HG03196 (cell line): ENCODE measurements at regions not wholly inside any gene's neighbourhood (a gene's known extent, or its start where the extent isn't known, plus 50 kb on each side); places are given as distances from the start of the nearest gene placed in this dataset.
"Not testable (repeated sequence)": the region's sequence is repeated elsewhere in the genome, so short reads cannot be mapped to it uniquely, and the experiment has no call there.

Experiments used
- ATAC-seq: cut with Tn5 transposase; IDR thresholded peaks from one replicate; pipeline ENCODE4 v1.9.1; 2021; ENCODE audit not compliant: unreplicated experiment

DNA sequence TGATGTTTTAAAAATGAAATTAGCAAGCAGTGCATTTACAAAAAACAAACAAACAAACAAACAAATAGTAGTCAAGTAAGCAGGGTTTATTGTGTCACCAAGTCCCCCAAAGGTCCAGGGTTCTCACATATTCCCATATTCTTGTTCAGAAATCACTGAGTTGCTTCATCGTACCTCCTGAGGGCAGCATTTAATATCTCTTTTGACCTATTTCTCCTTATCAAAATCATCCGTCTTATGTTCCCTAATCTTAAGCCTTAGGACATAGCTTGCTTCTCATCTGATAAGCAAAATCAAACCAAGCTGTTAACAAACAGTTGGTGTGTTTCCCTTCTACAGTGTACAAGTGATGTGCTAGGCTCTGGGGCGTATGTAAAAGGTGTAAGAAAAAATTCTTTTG is 109.5 kb upstream of the MAN2A1 start:
- ATAC-seq, result no peak

DNA sequence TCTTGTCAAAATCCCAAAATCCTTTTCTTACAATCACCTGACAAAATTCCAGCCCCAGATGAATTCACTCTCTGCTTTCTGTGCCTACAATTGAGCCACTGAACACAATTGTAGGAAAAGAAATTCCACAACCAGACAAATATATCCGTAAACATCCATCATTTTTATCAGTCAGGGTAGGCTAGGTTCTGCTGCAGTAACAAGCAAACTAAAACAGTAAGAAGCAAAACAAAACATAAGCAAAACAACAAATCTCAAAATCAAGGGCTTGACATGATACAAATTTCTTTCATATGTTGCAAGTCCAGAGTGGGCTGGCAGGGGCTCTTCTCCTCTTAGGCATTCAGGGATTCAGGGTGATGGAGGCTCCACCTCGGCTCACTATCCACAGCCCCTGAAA is 114.2 kb upstream of the MAN2A1 start:
- no peak for ATAC-seq

DNA sequence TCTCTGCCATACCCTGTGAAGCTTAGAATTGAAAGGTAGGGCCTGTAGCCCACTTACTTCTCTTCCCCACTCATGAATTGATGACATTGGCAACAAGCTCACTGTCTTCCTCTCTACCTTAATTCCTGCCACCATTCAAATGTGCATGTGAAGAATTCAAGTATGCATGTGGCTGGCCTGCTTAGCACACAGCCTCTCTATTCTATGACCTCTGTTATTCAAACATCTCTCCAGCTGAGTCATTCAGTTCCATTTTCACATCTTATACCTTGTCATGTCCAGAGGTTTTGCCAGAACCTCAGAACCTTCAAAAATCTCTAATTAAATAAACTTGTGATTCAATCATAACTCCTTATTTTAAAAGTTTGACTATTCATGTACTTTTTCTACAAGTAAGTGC is 114.7 kb upstream of the MAN2A1 start:
- no peak for ATAC-seq

DNA sequence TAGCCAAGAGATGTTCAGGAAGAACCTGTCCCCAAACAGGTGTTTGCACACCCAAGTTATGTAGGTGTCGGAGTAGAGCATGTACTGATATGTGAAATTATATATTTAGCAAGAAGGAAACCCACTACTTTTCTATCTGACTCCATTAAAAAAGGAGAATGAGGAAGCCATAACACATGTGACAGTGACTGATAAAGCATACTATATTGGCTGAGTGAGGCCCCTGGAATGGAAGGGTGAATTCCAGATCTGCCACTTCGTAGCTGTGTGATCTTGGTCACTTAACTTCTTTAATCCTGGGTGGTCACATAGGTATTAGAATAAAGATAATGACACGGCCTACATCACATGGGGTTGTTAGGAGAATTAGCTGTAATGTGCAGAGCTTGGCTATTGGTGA is 116.0 kb upstream of the MAN2A1 start:
- no peak for ATAC-seq

DNA sequence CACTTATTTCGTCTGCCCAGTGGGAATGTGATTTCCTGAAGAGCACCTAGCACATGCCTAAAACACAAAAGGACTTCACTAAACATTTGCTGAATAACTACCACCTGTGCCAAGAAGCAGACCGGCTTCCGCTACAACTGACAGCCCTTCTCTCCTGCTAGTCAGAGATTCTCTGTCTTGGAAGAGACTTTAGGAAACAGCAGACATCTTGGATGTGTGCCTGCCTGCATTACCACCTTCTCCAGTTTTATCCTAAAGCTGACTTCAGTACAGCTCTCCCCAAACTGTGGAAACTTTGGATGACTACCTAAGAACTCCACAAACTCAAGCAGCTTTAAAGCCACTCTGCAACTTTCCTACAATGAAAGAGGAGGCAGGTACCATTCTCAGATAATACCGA is 116.5 kb upstream of the MAN2A1 start:
- no peak for ATAC-seq

DNA sequence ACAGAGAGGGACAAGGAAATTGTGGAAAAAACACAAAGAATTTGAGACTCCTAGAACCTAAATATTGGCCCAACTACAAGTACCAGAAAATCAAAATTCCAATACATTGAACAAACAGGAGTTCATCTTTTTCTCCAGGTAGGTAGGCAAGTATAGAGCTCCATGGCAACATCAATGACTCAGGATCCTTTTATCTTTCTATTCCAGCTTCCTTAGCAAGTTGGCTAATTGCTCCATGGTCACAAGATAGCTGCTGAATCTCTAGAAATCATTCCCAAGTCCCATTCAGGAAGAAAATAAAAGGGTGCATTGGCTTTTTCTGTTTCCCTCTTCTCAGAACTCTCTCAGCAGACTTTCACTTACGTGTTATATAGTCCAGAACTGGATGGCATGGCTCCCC is 117.9 kb upstream of the MAN2A1 start:
- ATAC-seq, result no peak

DNA sequence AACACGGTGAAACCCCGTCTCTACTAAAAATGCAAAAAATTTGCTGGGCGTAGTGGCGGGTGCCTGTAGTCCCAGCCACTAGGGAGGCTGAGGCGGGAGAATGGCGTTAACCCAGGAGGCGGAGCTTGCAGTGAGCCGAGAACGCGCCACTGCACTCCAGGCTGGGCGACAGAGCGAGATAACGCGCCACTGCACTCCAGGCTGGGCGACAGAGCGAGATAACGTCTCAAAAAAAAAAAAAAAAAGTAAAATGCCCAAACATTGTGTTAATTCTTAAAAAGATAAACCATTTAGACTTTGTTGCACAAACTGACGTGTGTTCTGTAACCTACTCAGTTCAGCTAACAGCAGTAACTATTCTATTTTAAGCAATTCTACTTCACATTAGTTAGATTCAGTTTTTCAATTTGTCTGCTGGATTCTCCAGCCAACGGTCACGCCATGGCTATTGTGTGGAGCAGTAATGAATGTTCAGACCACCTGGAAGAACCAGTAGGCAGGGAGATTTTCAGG is 119.3 kb upstream of the MAN2A1 start:
- ATAC-seq, result no peak

DNA sequence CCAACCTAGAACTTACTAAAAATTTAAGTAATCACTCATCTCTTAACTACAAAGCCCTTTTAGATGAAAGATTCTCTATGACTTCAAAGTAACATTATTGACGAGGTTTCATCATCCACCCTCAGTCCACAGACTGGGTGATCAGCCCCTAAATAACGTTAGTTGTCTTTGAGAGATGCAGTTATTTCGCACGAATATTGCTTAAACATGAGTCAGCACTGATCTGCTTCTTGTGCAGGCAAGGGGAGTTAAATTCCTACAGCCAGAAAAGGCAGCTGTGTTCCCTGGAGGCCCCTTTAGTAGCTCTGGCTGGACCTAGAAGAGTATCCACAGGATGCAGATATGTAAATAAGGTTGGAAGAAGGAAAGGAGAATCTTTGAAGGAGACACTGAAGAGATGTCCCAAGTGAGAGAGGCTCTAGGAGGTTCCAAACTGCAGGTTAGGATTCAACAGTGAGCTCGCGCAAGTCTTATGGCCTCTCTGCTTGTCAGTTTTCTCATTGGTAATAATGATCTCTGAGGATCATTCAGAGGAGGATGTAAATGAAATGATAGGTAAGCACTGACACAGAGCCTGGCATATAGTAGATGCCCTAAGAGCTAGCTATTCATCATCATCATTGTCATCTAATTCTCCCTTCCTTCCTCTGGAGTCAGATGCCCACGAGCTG is 122.2 kb upstream of the MAN2A1 start:
- no peak for ATAC-seq

DNA sequence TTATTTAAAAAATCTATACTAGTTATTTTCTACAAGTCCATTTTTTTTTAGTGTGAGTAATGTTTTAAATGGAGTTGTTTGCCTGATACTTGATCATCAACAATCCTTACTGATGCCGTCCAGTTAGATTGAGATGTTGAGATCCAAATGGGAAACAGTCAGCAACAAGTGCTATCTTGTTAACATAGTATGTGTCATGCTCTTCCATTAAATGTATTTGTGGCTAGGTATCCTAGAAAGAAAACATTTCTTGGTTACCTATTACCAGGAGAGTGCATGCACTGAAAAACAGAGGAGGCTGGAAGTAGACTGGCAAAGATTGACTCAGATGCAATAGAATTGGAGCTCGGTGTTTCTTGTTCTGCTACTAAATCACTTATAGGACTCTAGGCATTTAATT is 123.4 kb upstream of the MAN2A1 start:
- ATAC-seq, result no peak

DNA sequence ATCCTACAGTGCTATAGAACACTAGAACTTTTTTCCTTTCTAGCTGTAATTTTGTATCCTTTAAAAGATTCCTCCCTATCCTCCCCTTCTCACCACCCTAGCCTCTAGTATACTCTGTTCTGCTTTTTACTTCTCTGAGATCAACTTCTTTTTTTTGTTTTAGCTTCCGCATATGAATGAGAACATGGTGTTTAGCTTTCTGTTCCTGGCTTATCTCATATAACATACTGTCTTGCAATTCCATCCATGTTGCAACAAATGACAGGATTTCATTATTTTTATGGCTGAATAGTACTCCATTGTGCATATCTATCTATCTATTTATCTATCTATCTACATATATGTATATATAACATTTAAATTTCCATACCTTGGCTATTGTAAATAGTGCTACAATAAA is 126.0 kb upstream of the MAN2A1 start:
- ATAC-seq, result no peak

DNA sequence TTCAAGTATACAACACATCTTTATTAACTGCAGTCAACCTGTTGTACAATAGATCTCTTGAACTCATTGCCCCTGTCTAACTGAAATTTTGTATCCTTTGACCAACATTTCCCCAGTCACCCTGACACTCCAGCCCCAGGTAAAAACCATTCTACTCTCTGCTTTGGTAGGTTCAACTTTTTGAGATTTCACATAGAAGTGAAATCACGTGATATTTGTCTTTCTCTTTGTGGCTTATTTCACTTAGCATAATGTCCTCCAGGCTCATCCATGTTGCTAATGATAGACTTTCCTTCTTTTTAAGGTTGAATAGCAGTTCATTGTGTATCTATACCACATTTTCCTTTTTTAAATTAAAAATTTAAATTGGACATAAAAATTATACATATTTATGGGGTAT is 126.5 kb upstream of the MAN2A1 start:
- ATAC-seq, result no peak

DNA sequence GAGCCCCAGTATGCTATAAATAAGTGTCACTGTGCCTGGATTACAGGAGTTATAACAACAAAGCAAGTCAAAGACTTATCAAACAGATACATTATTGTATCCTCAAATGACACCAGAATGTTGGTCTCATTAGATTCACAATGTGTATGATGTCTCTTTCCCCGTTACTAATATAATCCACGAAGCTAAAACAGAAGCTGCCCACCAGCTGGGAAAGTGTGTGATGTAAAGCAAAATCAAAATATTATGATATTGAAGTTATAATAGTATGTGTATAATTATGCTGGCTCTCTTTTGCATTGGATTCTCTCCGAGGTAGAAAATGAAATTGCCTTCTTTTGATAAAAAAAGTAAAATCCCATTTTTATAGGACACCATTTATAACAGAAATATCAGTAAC is 127.3 kb upstream of the MAN2A1 start:
- no peak for ATAC-seq

DNA sequence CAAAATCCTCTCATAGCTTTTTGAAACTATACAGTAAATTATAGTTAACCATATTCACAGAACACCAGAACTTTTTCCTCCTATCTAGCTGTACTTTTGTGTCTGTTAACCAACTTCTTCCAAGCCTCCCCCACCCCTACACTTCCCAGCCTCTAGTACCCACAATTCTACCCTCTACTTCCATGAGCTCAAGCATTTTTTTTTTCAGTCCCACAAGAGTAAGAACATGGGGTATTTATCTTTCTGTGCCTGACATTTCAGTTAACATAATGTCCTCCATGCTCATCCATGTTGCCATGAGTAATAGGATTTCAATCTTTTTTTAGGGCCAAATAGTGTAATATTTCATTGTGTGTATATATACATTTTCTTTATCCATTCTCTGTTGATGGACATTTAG is 128.3 kb upstream of the MAN2A1 start:
- ATAC-seq, result no peak

DNA sequence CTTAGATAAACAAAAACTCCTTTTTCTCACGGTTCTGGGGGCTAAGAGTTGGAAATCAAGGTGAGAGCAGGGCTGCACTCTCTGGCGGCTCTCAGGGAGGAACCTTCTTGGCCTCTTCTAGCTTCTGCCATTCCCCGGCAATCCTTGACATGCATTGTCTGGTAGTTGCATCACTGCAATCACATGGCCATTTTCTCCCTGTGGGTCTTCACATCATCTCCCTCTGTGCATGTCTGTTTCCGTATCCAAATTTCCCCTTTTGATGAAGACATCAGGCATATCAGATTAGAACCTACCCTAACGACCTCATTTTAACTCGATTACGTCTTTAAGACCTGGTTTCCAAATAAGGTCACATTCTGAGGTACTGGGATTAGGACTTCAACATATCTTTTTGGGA is 129.2 kb upstream of the MAN2A1 start:
- ATAC-seq, result no peak

DNA sequence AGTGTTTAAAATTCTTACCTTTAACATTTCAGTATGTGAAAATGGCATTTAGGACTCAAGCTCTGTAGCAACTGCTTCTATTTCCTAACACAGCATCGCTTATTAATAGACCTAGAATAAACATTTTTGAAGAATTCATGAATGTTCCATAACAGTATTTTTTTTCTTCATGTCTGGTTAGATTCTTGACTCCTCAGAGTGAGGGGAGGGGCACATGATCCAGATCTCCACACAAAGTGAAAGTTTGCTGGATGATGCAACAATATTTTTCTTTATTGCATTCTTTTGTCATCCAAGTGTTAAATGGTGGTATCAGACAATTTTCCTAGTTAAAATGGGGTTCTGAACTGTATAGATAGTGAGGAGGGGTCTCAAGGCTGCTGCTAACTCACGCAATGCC is 130.8 kb upstream of the MAN2A1 start:
- no peak for ATAC-seq

DNA sequence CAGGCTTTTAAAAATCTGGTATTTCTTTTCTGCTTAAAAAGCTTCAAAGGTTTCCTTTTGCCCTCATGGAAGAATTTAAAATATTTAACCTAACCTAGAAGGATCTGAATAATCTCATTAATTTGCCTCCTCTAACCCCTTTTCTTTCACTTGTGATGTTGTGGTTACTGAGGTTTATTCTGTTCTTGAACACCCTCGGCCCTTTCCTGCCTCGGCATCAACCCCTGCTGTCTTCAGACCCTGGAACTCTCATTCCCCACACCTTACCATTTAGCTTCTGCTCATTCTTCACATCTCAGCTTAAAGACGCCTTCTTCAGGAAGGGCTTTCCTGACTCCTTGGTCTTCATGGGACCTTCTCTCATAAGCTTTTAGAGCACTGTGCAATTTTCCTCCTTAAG is 131.4 kb upstream of the MAN2A1 start:
- ATAC-seq, result no peak

DNA sequence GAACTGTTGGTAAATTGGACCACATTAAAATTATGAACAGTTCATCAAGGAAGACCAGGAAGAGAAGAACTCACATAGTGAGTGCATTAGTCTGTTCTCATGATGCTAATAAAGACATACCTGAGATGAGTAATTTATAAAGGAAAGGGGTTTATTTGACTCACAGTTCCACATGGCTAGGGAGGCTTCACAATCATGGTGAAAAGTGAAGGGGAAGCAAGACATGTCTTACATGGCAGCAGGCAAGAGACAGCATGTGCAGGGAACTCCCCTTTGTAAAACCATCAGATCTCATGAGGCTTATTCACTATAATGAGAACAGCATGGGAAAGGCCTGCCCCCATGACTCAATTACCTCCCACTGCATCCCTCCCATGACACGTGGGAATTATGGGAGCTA is 135.9 kb upstream of the MAN2A1 start:
- ATAC-seq, result no peak

DNA sequence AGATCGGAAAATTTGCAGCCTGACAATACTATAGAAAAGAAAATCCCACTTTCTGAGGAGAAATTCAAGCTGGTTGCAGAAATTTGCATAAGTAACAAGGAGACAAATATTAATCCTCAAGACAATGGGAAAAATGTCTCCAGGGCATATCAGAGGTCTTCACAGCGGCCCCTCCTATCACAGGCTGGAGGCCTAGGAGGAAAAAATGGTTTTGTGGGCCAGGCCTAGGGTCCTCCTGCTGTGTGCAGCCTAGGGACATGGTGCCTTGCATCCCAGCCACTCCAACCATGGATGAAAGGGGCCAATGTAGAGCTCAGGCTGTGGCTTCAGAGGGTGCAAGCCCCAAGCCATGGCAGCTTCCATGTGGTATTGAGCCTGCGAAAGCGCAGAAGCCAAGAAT is 138.5 kb upstream of the MAN2A1 start:
- ATAC-seq, result not testable (repeated sequence)

DNA sequence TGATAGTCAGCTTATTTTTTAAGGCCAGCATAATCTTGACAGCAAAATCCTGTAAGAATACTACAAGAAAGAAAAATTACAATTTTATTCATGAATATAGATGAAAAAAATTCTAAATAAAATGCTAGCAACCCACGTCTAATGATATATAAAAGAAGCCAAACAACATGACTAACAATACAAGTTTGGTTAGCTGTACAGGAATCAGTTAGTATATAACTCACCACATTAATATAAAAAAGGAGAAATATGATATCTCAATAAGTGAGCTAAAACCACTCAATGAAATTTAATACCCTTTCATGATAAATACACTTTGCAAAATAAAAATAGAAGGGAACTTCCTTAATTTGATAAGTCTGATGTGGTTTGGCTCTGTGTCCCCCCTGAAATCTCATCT is 139.7 kb upstream of the MAN2A1 start:
- no peak for ATAC-seq

DNA sequence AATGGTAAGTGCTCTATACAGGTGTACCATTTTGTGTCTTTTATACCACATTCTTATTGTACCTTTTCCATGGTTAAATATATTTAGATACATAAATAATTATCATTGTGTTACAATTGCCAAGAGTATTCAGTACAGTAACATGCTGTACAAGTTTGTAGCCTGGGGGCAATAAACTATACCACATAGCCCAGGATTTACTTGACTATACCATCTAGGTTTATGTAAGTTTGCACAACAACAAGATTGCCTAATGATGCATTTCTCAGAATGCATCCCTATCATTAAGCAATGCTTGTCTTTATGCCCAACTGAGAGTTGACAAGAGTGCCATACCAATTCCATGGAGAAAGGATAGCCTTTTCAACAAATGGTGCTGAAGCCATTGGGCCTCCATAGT is 136.7 kb upstream of the PJA2 start:
- no peak for ATAC-seq

DNA sequence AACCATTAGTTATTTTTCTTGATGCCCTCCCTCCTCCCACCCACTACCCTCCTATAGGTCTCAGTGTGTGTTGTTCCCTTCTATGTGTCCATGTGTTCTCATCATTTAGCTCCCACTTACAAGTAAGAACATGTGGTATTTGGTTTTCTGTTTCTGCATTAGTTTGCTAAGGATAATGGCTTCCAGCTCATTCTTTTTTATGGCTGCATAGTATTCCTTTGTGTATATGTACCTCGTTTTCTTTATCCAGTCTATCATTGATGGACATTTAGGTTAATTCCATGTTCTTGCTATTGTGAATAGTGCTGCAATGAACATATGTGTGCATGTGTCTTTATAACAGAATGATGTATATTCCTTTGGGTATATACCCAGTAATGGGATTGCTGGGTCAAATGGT is 135.1 kb upstream of the PJA2 start:
- ATAC-seq, result not testable (repeated sequence)

DNA sequence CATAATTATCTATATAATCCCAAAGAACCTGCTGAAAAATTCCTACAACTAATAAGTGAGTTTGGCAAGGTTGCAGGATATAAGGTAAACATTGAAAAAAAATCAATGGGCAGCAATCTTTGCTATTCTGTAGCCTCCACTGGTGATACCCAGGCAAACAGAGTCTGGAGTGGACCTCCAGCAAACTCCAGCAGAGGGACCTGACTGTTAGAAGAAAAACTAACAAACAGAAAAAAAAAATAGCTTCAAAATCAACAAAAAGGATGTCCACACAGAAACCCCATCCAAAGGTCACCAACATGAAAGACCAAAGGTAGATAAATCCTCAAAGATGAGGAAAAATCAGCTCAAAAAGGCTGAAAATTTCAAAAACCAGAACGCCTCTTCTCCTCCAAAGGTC is 128.9 kb upstream of the PJA2 start:
- ATAC-seq, result not testable (repeated sequence)

DNA sequence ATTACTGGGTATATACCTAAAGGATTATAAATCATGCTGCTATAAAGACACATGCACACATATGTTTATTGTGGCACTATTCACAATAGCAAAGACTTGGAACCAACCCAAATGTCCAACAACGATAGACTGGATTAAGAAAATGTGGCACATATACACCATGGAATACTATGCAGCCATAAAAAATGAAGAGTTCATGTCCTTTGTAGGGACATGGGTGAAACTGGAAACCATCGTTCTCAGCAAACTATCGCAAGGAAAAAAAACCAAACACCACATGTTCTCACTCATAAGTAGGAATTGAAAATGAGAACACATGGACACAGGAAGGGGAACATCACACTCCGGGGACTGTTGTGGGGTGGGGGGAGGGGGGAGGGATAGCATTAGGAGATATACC is 125.3 kb upstream of the PJA2 start:
- not testable (repeated sequence) for ATAC-seq
